GM12874 (cell line): ENCODE measurements at regions not wholly inside any gene's neighbourhood (a gene's known extent, or its start where the extent isn't known, plus 50 kb on each side); places are given as distances from the start of the nearest gene placed in this dataset.

Source experiments
- CTCF ChIP-seq: IDR thresholded peaks from 2 replicates; pipeline ENCODE4 v1.5.1; 2011; ENCODE audit warnings: low read depth, mild to moderate bottlenecking, control low read depth, low read length, moderate library complexity; ENCODE audit not compliant: insufficient read depth

- no peak for TF ChIP-seq CTCF
These were observed 1248.9 kb upstream of the EPHA6 start for GRCh38 chr3:95565502-95565901.

- no peak for TF ChIP-seq CTCF
These were observed 1247.0 kb upstream of the EPHA6 start for GRCh38 chr3:95567346-95567745.

- no peak for TF ChIP-seq CTCF
These were observed 1227.6 kb upstream of the EPHA6 start for GRCh38 chr3:95586754-95587153.

- no peak for TF ChIP-seq CTCF
These were observed 1225.9 kb upstream of the EPHA6 start for GRCh38 chr3:95588473-95588872.

GRCh38 chr3:95595416-95596075 lies 1218.8 kb upstream of the EPHA6 start:
- TF ChIP-seq CTCF = no peak

GRCh38 chr3:95607926-95608325 lies 1206.5 kb upstream of the EPHA6 start:
- TF ChIP-seq CTCF = no peak

- no peak for TF ChIP-seq CTCF
These were observed 1205.0 kb upstream of the EPHA6 start for GRCh38 chr3:95609411-95609810.
